GM23338 (cell line): ENCODE measurements at regions not wholly inside any gene's neighbourhood (a gene's known extent, or its start where the extent isn't known, plus 50 kb on each side); places are given as distances from the start of the nearest gene placed in this dataset.

ENCODE experiments used
- ATAC-seq: fragments of 200-7000 bp; cut with Tn5 transposase; 3 replicates; pipeline ENCODE4 v1.9.1; 2020
- DNase-seq: peaks from one replicate; pipeline ENCODE4 v3.0.0-alpha.2; 2015; ENCODE audit warnings: low spot score
- H2AFZ ChIP-seq: fragments of 200-600 bp; sonication (generic); 2 replicates; pipeline ENCODE4 v1.8.0; 2016; ENCODE audit warnings: antibody characterized with exemption, mild to moderate bottlenecking, moderate library complexity
- H3F3A ChIP-seq: fragments of 200-600 bp; sonication (generic); replicated peaks from 2 replicates; pipeline ENCODE4 v1.8.0; 2017; ENCODE audit warnings: antibody characterized with exemption, mixed run types, low read depth
- H3K27ac ChIP-seq: fragments of 200-600 bp; sonication (generic); 2 replicates; pipeline ENCODE4 v1.6.1; 2016; ENCODE audit warnings: low read depth
- H3K27me3 ChIP-seq: fragments of 200-600 bp; sonication (generic); 2 replicates; pipeline ENCODE4 v1.8.0; 2016; ENCODE audit warnings: mild to moderate bottlenecking, mixed run types, moderate library complexity; ENCODE audit not compliant: insufficient read depth
- H3K36me3 ChIP-seq: fragments of 200-600 bp; sonication (generic); 2 replicates; pipeline ENCODE4 v1.8.0; 2016; ENCODE audit warnings: mild to moderate bottlenecking; ENCODE audit not compliant: insufficient read depth
- H3K4me1 ChIP-seq: fragments of 200-600 bp; sonication (generic); 2 replicates; pipeline ENCODE4 v1.8.0; 2016; ENCODE audit warnings: mild to moderate bottlenecking, moderate library complexity; ENCODE audit not compliant: insufficient read depth
- H3K4me2 ChIP-seq: fragments of 200-600 bp; sonication (generic); 2 replicates; pipeline ENCODE4 v1.7.1; 2017; ENCODE audit warnings: mixed run types
- H3K4me3 ChIP-seq: fragments of 200-600 bp; sonication (generic); 2 replicates; pipeline ENCODE4 v1.6.1; 2016; ENCODE audit warnings: mixed run types
- H3K79me2 ChIP-seq: fragments of 200-600 bp; sonication (generic); replicated peaks from 2 replicates; pipeline ENCODE4 v1.8.0; 2017; ENCODE audit warnings: mild to moderate bottlenecking; ENCODE audit not compliant: insufficient read depth
- H3K9me2 ChIP-seq: fragments of 200-600 bp; sonication (generic); 2 replicates; pipeline ENCODE4 v1.8.0; 2017; ENCODE audit not compliant: insufficient read depth
- H4K20me1 ChIP-seq: fragments of 200-600 bp; sonication (generic); replicated peaks from 2 replicates; pipeline ENCODE4 v1.8.0; 2017; ENCODE audit warnings: mild to moderate bottlenecking; ENCODE audit not compliant: insufficient read depth
- H3K27ac Mint-ChIP-seq: 2 replicates; pipeline ENCODE4 v1.8.0; 2020; ENCODE audit warnings: inconsistent platforms, mild to moderate bottlenecking, moderate library complexity, mixed read lengths
- H3K27me3 Mint-ChIP-seq: 3 replicates; pipeline ENCODE4 v1.8.0; 2022; ENCODE audit warnings: low read depth, mild to moderate bottlenecking, moderate library complexity, mixed read lengths, inconsistent platforms; ENCODE audit not compliant: insufficient read depth, poor library complexity
- H3K36me3 Mint-ChIP-seq: 3 replicates; pipeline ENCODE4 v1.8.0; 2021; ENCODE audit warnings: low read depth, mild to moderate bottlenecking, inconsistent platforms, moderate library complexity, mixed read lengths
- H3K4me1 Mint-ChIP-seq: 3 replicates; pipeline ENCODE4 v1.8.0; 2020; ENCODE audit warnings: mild to moderate bottlenecking, inconsistent platforms, mixed read lengths
- H3K4me3 Mint-ChIP-seq: 3 replicates; pipeline ENCODE4 v1.8.0; 2021; ENCODE audit warnings: moderate library complexity, mild to moderate bottlenecking, inconsistent platforms, mixed read lengths
- H3K9me3 Mint-ChIP-seq: 3 replicates; pipeline ENCODE4 v1.8.0; 2020; ENCODE audit warnings: moderate library complexity, mild to moderate bottlenecking, inconsistent platforms, mixed read lengths
- CREB1 ChIP-seq: fragments of 250-450 bp; sonication (Bioruptor Pico); IDR thresholded peaks from 2 replicates; pipeline ENCODE4 v1.5.0; 2020; ENCODE audit warnings: low read depth, mild to moderate bottlenecking, moderate library complexity
- EZH2 ChIP-seq: fragments of 200-600 bp; sonication (generic); IDR thresholded peaks from one replicate; pipeline ENCODE4 v1.8.0; 2017; ENCODE audit warnings: antibody characterized with exemption, mild to moderate bottlenecking, low read depth; ENCODE audit not compliant: unreplicated experiment
- JUNB ChIP-seq: IDR thresholded peaks from one replicate; pipeline ENCODE4 v1.6.1; 2016; ENCODE audit warnings: antibody characterized with exemption; ENCODE audit not compliant: unreplicated experiment
- NANOG ChIP-seq: IDR thresholded peaks from 2 replicates; pipeline ENCODE4 v1.6.1; 2016; ENCODE audit warnings: antibody characterized with exemption, borderline replicate concordance
- ZNF331 ChIP-seq: fragments of 250-450 bp; sonication (Bioruptor Pico); IDR thresholded peaks from 2 replicates; pipeline ENCODE4 v1.5.0; 2020; ENCODE audit warnings: low read depth, mild to moderate bottlenecking, moderate library complexity
- TF ChIP-seq, protein P1 (sequence below), 2 experiments: fragments of 200-600 bp in 1 of 2; sonication (generic) in 1 of 2; conservative IDR thresholded peaks; 2 replicates each; pipeline versions ENCODE4 v1.5.1 to v1.6.1; 2016 to 2017; ENCODE audit warnings: antibody characterized with exemption in 2 of 2, low read depth in 2 of 2, mild to moderate bottlenecking in 2 of 2, moderate library complexity in 1 of 2
- TF ChIP-seq, protein P2 (sequence below): fragments of 250-450 bp; sonication (Bioruptor Pico); IDR thresholded peaks from 2 replicates; pipeline ENCODE4 v1.5.0; 2020; ENCODE audit warnings: mild to moderate bottlenecking, moderate library complexity

DNA sequence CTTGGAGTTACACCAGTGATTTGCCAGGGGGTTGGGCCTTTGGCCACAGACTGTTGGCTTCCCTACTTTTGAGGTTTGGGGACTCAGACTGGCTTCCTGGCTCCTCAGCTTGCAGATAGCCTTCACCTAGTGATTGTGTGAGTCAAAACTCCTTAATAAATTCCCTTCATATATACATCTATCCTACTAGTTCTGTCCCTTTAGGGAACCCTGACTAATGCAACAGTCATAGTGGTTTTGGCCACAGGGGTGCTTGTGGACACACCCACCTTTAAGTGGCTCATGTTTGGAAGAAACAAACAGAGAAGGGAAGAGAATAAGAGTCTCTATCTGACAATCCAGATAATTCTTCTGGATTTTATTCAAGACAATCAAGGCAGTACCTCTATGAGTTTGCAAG lies 457.7 kb downstream of the EPHA3 start:
- Mint-ChIP-seq H3K4me3 (no peak overlapping the region), H3K36me3 (no peaks in the 10 kb centered on the region), H3K27ac (no peak overlapping the region), H3K27me3 (no peaks in the 10 kb centered on the region), H3K4me1 (no peaks in the 10 kb centered on the region), H3K9me3 (no peaks in the 10 kb centered on the region; the same call in 2 of the 3 replicates)
- H3K27me3 ChIP-seq: no peaks in the 10 kb centered on the region
- no peaks in the 10 kb centered on the region for H3F3A ChIP-seq
- ATAC-seq (no peak), DNase-seq (no peak)
- H3K4me2 ChIP-seq: no peak overlapping the region
- H4K20me1 ChIP-seq: no peaks in the 10 kb centered on the region
- no peaks in the 10 kb centered on the region for H3K79me2 ChIP-seq
- no peak overlapping the region for H3K27ac ChIP-seq
- no peak overlapping the region for H2AFZ ChIP-seq
- H3K9me2 ChIP-seq: no peaks in the 10 kb centered on the region
- H3K4me1 ChIP-seq: no peaks in the 10 kb centered on the region
- H3K36me3 ChIP-seq: no peaks in the 10 kb centered on the region
- TF ChIP-seq, protein P1, sequence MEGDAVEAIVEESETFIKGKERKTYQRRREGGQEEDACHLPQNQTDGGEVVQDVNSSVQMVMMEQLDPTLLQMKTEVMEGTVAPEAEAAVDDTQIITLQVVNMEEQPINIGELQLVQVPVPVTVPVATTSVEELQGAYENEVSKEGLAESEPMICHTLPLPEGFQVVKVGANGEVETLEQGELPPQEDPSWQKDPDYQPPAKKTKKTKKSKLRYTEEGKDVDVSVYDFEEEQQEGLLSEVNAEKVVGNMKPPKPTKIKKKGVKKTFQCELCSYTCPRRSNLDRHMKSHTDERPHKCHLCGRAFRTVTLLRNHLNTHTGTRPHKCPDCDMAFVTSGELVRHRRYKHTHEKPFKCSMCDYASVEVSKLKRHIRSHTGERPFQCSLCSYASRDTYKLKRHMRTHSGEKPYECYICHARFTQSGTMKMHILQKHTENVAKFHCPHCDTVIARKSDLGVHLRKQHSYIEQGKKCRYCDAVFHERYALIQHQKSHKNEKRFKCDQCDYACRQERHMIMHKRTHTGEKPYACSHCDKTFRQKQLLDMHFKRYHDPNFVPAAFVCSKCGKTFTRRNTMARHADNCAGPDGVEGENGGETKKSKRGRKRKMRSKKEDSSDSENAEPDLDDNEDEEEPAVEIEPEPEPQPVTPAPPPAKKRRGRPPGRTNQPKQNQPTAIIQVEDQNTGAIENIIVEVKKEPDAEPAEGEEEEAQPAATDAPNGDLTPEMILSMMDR (conservative IDR thresholded peaks at IDR 0.05; ENCODE audit: low read depth in 2 of 2): no peak
- TF ChIP-seq, protein P2, sequence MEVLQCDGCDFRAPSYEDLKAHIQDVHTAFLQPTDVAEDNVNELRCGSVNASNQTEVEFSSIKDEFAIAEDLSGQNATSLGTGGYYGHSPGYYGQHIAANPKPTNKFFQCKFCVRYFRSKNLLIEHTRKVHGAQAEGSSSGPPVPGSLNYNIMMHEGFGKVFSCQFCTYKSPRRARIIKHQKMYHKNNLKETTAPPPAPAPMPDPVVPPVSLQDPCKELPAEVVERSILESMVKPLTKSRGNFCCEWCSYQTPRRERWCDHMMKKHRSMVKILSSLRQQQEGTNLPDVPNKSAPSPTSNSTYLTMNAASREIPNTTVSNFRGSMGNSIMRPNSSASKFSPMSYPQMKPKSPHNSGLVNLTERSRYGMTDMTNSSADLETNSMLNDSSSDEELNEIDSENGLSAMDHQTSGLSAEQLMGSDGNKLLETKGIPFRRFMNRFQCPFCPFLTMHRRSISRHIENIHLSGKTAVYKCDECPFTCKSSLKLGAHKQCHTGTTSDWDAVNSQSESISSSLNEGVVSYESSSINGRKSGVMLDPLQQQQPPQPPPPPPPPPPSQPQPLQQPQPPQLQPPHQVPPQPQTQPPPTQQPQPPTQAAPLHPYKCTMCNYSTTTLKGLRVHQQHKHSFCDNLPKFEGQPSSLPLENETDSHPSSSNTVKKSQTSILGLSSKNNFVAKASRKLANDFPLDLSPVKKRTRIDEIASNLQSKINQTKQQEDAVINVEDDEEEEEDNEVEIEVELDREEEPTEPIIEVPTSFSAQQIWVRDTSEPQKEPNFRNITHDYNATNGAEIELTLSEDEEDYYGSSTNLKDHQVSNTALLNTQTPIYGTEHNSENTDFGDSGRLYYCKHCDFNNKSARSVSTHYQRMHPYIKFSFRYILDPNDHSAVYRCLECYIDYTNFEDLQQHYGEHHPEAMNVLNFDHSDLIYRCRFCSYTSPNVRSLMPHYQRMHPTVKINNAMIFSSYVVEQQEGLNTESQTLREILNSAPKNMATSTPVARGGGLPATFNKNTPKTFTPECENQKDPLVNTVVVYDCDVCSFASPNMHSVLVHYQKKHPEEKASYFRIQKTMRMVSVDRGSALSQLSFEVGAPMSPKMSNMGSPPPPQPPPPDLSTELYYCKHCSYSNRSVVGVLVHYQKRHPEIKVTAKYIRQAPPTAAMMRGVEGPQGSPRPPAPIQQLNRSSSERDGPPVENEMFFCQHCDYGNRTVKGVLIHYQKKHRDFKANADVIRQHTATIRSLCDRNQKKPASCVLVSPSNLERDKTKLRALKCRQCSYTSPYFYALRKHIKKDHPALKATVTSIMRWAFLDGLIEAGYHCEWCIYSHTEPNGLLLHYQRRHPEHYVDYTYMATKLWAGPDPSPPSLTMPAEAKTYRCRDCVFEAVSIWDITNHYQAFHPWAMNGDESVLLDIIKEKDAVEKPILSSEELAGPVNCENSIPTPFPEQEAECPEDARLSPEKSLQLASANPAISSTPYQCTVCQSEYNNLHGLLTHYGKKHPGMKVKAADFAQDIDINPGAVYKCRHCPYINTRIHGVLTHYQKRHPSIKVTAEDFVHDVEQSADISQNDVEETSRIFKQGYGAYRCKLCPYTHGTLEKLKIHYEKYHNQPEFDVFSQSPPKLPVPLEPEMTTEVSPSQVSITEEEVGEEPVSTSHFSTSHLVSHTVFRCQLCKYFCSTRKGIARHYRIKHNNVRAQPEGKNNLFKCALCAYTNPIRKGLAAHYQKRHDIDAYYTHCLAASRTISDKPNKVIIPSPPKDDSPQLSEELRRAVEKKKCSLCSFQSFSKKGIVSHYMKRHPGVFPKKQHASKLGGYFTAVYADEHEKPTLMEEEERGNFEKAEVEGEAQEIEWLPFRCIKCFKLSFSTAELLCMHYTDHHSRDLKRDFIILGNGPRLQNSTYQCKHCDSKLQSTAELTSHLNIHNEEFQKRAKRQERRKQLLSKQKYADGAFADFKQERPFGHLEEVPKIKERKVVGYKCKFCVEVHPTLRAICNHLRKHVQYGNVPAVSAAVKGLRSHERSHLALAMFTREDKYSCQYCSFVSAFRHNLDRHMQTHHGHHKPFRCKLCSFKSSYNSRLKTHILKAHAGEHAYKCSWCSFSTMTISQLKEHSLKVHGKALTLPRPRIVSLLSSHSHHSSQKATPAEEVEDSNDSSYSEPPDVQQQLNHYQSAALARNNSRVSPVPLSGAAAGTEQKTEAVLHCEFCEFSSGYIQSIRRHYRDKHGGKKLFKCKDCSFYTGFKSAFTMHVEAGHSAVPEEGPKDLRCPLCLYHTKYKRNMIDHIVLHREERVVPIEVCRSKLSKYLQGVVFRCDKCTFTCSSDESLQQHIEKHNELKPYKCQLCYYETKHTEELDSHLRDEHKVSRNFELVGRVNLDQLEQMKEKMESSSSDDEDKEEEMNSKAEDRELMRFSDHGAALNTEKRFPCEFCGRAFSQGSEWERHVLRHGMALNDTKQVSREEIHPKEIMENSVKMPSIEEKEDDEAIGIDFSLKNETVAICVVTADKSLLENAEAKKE (CRISPR knock-in tag): no peak
- no peak for TF ChIP-seq ZNF331 (CRISPR knock-in tag)
- TF ChIP-seq CREB1 (CRISPR knock-in tag): no peak
- TF ChIP-seq EZH2: no peak
- TF ChIP-seq NANOG: no peak
- TF ChIP-seq JUNB: no peak
- H3K4me3 ChIP-seq: no peak overlapping the region
